Kidney (tissue), 13 donors: ENCODE measurements at regions not wholly inside any gene's neighbourhood (a gene's known extent, or its start where the extent isn't known, plus 50 kb on each side); places are given as distances from the start of the nearest gene placed in this dataset.

Source experiments
- DNase-seq, 5 donors: peaks; one replicate each; pipeline ENCODE4 v3.0.0-alpha.2; 2013 to 2020
- FAIRE-seq: peaks from 2 replicates; lab custom pipeline; 2012; peaks lifted over from hg19 to GRCh38; lab: Jason Lieb, UNC
- H3K27ac ChIP-seq, 2 donors: one replicate each; pipeline ENCODE4 v1.7.0; 2013; ENCODE audit warnings: low read depth in 2 of 2, low read length in 2 of 2, inconsistent platforms in 1 of 2
- H3K27me3 ChIP-seq: one replicate; pipeline ENCODE4 v1.7.1; 2013; ENCODE audit warnings: low read length, inconsistent platforms; ENCODE audit not compliant: control insufficient read depth, insufficient read depth
- H3K36me3 ChIP-seq, 3 donors: one replicate each; pipeline versions ENCODE4 v1.7.0 to v1.7.1; 2013; ENCODE audit warnings: low read length in 3 of 3, control low read depth in 1 of 3, inconsistent platforms in 1 of 3; ENCODE audit not compliant: insufficient read depth in 3 of 3, control insufficient read depth in 2 of 3
- H3K4me1 ChIP-seq, 3 donors: one replicate each; pipeline versions ENCODE4 v1.7.0 to v1.7.1; 2013; ENCODE audit warnings: low read length in 3 of 3, inconsistent platforms in 1 of 3, low read depth in 1 of 3; ENCODE audit not compliant: control insufficient read depth in 2 of 3, insufficient read depth in 2 of 3
- H3K4me3 ChIP-seq, 3 donors: one replicate each; pipeline versions ENCODE4 v1.7.0 to v1.8.1; 2013; ENCODE audit warnings: low read length in 3 of 3, control low read depth in 1 of 3, inconsistent platforms in 1 of 3
- H3K9ac ChIP-seq, 3 donors: one replicate each; pipeline versions ENCODE4 v1.7.0 to v1.7.1; 2013; ENCODE audit warnings: low read length in 3 of 3, control low read depth in 1 of 3, inconsistent platforms in 1 of 3
- H3K9me3 ChIP-seq, 3 donors: one replicate each; pipeline versions ENCODE4 v1.7.0 to v1.7.1; 2013; ENCODE audit warnings: low read length in 3 of 3, control low read depth in 1 of 3, inconsistent platforms in 1 of 3; ENCODE audit not compliant: control insufficient read depth in 2 of 3, insufficient read depth in 1 of 3
- CTCF ChIP-seq: IDR thresholded peaks from 3 replicates; pipeline ENCODE4 v1.5.1; 2012; ENCODE audit warnings: mild to moderate bottlenecking, moderate library complexity, borderline replicate concordance; ENCODE audit not compliant: insufficient read depth; ENCODE audit errors: extremely low read depth
- intact Hi-C: fragments of 100-400 bp; cut with DNase I; formaldehyde crosslinking; loops from one replicate; pipeline ENCODE4 v1.11.1; 2022
- donor health status: control.
- donor health status: control.
- donor health status: control.
- donor health status: control.
- donor health status: control.
- donor health status: DM: yes; HTN: yes; CAD: no.
- donor health status: Normal renal cell carcinoma (clear cell type).

GRCh38 chr2:11923935-11924334, 177.5 kb downstream of the LPIN1 start:
- Histone ChIP-seq H3K9ac (no peak overlapping the region), H3K36me3 (no peaks in the 10 kb centered on the region), H3K9me3 (no peaks in the 10 kb centered on the region), H3K27ac (no peak overlapping the region), H3K4me3 (no peak overlapping the region), H3K4me1 (no peaks in the 10 kb centered on the region), H3K27me3 (no peaks in the 10 kb centered on the region)
- DNase-seq (no peak), FAIRE-seq (no peak)
- TF ChIP-seq CTCF, result no peak
- intact Hi-C loops, result no loop called here

- FAIRE-seq, result no peak
These were observed 179.0 kb downstream of the LPIN1 start for GRCh38 chr2:11925295-11926066.

GRCh38 chr2:11930211-11930761, 183.9 kb downstream of the LPIN1 start:
- Histone ChIP-seq H3K9me3 (no peaks in the 10 kb centered on the region), H3K27me3 (no peaks in the 10 kb centered on the region), H3K36me3 (no peaks in the 10 kb centered on the region), H3K27ac (no peak overlapping the region), H3K4me3 (no peak overlapping the region), H3K4me1 (peaks cover 0 to 3% (median 0%) of the 10 kb centered on the region in 3 donors), H3K9ac (no peak overlapping the region)
- no peak for FAIRE-seq
- DNase-seq, result peak in 4 of 5 donors; percentile 63 to 82 (median 66)
- TF ChIP-seq CTCF, result no peak
- intact Hi-C loops, result no loop called here

More at GRCh38 chr2:11925295-11926066, 179.0 kb downstream of the LPIN1 start:
- H3K27ac ChIP-seq, result no peak overlapping the region
- H3K36me3 ChIP-seq, result no peaks in the 10 kb centered on the region
- peaks cover 0 to under 1% (median 0%) of the 10 kb centered on the region in 3 donors for H3K4me1 ChIP-seq
- no peaks in the 10 kb centered on the region for H3K9me3 ChIP-seq
- no peak overlapping the region for H3K9ac ChIP-seq
- H3K27me3 ChIP-seq, result no peaks in the 10 kb centered on the region
- DNase-seq, result no peak
- no peak overlapping the region for H3K4me3 ChIP-seq
- no peak for TF ChIP-seq CTCF
- intact Hi-C loops, result no loop called here
